ENCODE measurements at regions not wholly inside any gene's neighbourhood (a gene's known extent, or its start where the extent isn't known, plus 50 kb on each side); places are given as distances from the start of the nearest gene placed in this dataset.

DNA sequence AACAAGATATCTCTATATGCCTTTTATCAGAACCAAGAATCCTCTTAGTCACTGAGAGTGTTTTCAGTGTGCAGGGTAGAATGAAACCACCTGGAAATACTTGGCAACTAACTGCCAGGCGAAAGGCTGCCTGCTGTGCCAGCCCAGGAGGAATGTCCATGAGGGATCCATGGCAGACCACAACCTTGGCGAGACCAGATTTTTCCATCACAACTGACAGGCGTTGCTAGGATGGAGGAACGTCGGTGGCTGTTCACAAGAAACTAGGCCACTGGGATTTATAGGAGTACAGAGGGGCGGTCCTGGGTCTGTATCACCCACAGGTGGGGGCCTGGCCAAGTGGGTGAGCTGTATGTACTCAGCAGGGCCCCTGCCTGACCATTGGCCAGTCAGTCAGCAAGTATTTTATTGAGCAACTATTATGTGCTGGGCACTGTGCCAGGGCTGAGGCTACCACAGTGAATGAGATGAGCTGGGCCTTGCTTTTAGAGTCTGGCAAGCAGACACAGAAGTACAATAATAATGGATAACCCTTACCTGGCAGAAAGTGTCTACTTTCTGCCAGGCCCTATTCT lies 199.4 kb downstream of the FOXD2 start:
- Histone ChIP-seq H4K20me1 (ENCODE audit: insufficient read depth) (no peaks in the 10 kb centered on the region), H3K9me3 (ENCODE audit: low read depth) (no peaks in the 10 kb centered on the region), H3K4me2 (ENCODE audit: unreplicated experiment) (no peak overlapping the region), H3K4me3 (no peak overlapping the region), H3F3A (ENCODE audit: insufficient read depth) (no peaks in the 10 kb centered on the region), H3K36me3 (ENCODE audit: low read depth) (no peaks in the 10 kb centered on the region), H3K4me1 (ENCODE audit: insufficient read depth) (no peaks in the 10 kb centered on the region), H2AFZ (no peak overlapping the region), H3K9ac (no peak overlapping the region), H3K79me2 (ENCODE audit: insufficient read depth) (no peaks in the 10 kb centered on the region), H3K27ac (no peak overlapping the region), H3K9me2 (ENCODE audit: insufficient read depth) (no peaks in the 10 kb centered on the region), H3K27me3 (replicated peaks; ENCODE audit: insufficient read depth) (no peaks in the 10 kb centered on the region)
- in situ Hi-C loops (cut with MboI), result no loop called here
- WGBS, 2 experiments (ENCODE audit: low coverage in 1 of 2, low lambda C conversion rate in 2 of 2, missing lambda C conversion rate in 2 of 2), result 71 to 80% methylated on average over 6 of the region's 6 CpGs
- TF ChIP-seq EZH2 (IDR thresholded peaks at IDR 0.05; ENCODE audit: insufficient read depth, poor library complexity, severe bottlenecking) (no peak), EZH2phosphoT487 (IDR thresholded peaks at IDR 0.05; ENCODE audit: insufficient read depth, low read depth) (no peak)
- peak; percentile 18 for DNase-seq

DNA sequence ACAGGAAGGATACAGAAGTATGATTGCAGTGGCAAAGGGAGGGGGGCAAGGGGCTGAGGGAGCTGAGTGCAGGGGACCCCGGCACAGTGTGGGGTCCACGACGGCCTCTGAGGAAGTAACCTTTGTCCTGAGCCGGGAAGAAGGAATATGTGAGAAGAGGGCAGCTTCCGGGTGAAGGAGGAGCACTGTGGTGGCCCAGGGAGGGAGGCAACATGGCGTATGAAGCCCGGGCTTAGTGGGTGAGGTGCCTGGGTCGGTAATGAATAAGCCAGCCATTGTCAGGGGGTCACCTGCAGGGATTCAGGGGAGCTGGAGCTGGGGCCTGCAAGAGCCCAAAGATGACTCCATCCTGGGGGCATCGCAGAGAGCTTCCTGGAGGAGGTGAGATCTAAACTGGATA lies 200.4 kb downstream of the FOXD2 start:
- H3K9me2 ChIP-seq (ENCODE audit: insufficient read depth), result no peaks in the 10 kb centered on the region
- no peak overlapping the region for H3K4me3 ChIP-seq
- H3K9ac ChIP-seq, result no peak overlapping the region
- no peaks in the 10 kb centered on the region for H4K20me1 ChIP-seq (ENCODE audit: insufficient read depth)
- 0 out of 2 replicates have a peak, but pooled peaks cover 2% of the 10 kb centered on the region for H3K27me3 ChIP-seq (replicated peaks; ENCODE audit: insufficient read depth)
- in situ Hi-C loops (cut with MboI), result no loop called here
- 74 to 78% methylated on average over 9 of the region's 9 CpGs for WGBS, 2 experiments (ENCODE audit: low coverage in 1 of 2, low lambda C conversion rate in 2 of 2, missing lambda C conversion rate in 2 of 2)
- H3K36me3 ChIP-seq (ENCODE audit: low read depth), result no peaks in the 10 kb centered on the region
- no peak overlapping the region for H3K27ac ChIP-seq
- TF ChIP-seq EZH2phosphoT487 (IDR thresholded peaks at IDR 0.05; ENCODE audit: insufficient read depth, low read depth) (no peak), EZH2 (IDR thresholded peaks at IDR 0.05; ENCODE audit: insufficient read depth, poor library complexity, severe bottlenecking) (no peak)
- no peak for DNase-seq
- H2AFZ ChIP-seq, result no peak overlapping the region
- no peaks in the 10 kb centered on the region for H3F3A ChIP-seq (ENCODE audit: insufficient read depth)
- H3K4me1 ChIP-seq (ENCODE audit: insufficient read depth), result no peaks in the 10 kb centered on the region
- no peak overlapping the region for H3K4me2 ChIP-seq (ENCODE audit: unreplicated experiment)
- H3K9me3 ChIP-seq (ENCODE audit: low read depth), result no peaks in the 10 kb centered on the region
- H3K79me2 ChIP-seq (ENCODE audit: insufficient read depth), result no peaks in the 10 kb centered on the region

DNA sequence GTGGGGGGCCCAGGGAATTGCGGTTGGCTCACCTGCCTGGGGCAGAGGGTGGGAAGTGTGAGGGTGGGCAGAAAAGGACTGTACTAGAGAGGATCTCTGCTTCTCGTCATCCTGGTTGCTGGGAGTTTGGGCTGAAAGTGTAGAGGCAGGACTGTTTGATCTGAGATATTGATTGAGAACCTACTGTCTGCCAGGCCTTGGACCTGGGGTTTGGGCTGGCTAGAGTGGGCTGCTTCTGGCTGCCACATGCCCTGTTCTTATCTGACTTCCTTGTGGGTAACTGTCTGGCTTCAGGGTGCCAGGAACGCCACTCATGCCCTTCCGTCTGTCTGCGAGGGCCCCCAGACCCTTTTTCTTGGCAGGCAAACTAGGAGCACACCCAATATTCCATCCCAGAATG lies 200.9 kb downstream of the FOXD2 start:
- Histone ChIP-seq H3K27me3 (replicated peaks; ENCODE audit: insufficient read depth) (peaks cover 7% of the 10 kb centered on the region; the same call in 1 of the 2 replicates), H3K9ac (no peak overlapping the region), H3K4me1 (ENCODE audit: insufficient read depth) (no peaks in the 10 kb centered on the region), H2AFZ (no peak overlapping the region), H3F3A (ENCODE audit: insufficient read depth) (no peaks in the 10 kb centered on the region), H3K36me3 (ENCODE audit: low read depth) (no peaks in the 10 kb centered on the region), H4K20me1 (ENCODE audit: insufficient read depth) (no peaks in the 10 kb centered on the region), H3K27ac (no peak overlapping the region), H3K79me2 (ENCODE audit: insufficient read depth) (no peaks in the 10 kb centered on the region), H3K4me2 (ENCODE audit: unreplicated experiment) (no peak overlapping the region), H3K9me2 (ENCODE audit: insufficient read depth) (no peaks in the 10 kb centered on the region), H3K9me3 (ENCODE audit: low read depth) (no peaks in the 10 kb centered on the region), H3K4me3 (no peak overlapping the region)
- WGBS, 2 experiments (ENCODE audit: low coverage in 1 of 2, low lambda C conversion rate in 2 of 2, missing lambda C conversion rate in 2 of 2), result 71 to 78% methylated on average over 5 of the region's 5 CpGs
- DNase-seq, result no peak
- TF ChIP-seq EZH2phosphoT487 (IDR thresholded peaks at IDR 0.05; ENCODE audit: insufficient read depth, low read depth), result no peak
- TF ChIP-seq EZH2 (IDR thresholded peaks at IDR 0.05; ENCODE audit: insufficient read depth, poor library complexity, severe bottlenecking), result no peak
- in situ Hi-C loops (cut with MboI), result no loop called here

DNA sequence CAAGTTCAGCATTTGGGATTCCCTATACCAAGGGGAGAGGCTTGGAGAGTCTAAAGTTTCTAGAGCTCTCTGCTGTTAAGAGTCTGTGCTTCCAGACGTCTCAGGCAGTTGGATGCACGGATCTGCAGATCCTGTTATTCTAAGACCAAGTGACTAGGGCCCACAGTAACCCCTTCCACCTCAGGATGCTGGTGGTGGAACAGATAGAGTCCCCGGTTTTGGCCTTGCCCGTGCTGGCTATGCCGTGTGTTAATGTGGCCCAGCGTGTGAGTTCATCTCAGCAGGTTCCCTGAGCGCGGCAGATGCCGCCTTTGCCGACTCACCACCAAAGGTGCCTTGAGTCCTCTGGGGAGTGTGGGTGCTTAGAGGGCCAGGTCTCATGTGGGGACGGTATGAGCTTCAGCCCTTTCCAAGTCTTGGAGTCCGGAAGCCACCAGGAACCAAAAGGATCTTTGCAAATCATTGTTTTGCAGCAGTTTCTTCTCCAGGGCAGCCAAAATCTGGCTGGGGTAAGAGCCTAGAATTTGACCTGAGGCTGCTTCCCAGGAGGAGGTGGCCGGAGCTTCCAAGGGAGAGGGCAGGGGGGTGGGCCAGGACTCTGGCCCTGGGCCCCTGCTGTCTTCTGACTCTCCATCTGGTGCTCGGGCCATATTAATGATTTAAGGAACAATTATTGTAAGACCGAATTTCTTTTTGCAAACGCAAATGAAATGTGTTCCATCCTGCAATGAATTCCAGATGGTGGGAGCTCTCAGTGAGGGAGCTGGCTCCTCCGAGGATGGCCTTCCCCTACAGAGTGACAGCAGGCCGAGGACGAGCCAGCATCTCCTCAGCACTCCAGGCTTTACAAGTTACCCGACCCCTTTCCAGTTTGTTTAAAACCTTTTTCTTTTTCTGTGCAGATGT lies 205.7 kb downstream of the FOXD2 start:
- Histone ChIP-seq H3K4me1 (ENCODE audit: insufficient read depth) (no peaks in the 10 kb centered on the region), H4K20me1 (ENCODE audit: insufficient read depth) (no peaks in the 10 kb centered on the region), H3K4me2 (ENCODE audit: unreplicated experiment) (no peak overlapping the region), H2AFZ (no peak overlapping the region), H3K4me3 (no peak overlapping the region), H3F3A (ENCODE audit: insufficient read depth) (no peaks in the 10 kb centered on the region), H3K9ac (no peak overlapping the region), H3K9me3 (ENCODE audit: low read depth) (no peaks in the 10 kb centered on the region), H3K27ac (no peak overlapping the region), H3K9me2 (ENCODE audit: insufficient read depth) (no peaks in the 10 kb centered on the region), H3K36me3 (ENCODE audit: low read depth) (no peaks in the 10 kb centered on the region), H3K27me3 (replicated peaks; ENCODE audit: insufficient read depth) (peaks cover 29% of the 10 kb centered on the region), H3K79me2 (ENCODE audit: insufficient read depth) (no peaks in the 10 kb centered on the region)
- in situ Hi-C loops (cut with MboI), result no loop called here
- TF ChIP-seq EZH2phosphoT487 (IDR thresholded peaks at IDR 0.05; ENCODE audit: insufficient read depth, low read depth) (no peak), EZH2 (IDR thresholded peaks at IDR 0.05; ENCODE audit: insufficient read depth, poor library complexity, severe bottlenecking) (no peak)
- WGBS, 2 experiments (ENCODE audit: low coverage in 1 of 2, low lambda C conversion rate in 2 of 2, missing lambda C conversion rate in 2 of 2), result 15 to 16% methylated on average over 20 of the region's 20 CpGs
- peak; percentile 7 for DNase-seq
